ENCODE measurements at regions not wholly inside any gene's neighbourhood (a gene's known extent, or its start where the extent isn't known, plus 50 kb on each side); places are given as distances from the start of the nearest gene placed in this dataset.

DNA sequence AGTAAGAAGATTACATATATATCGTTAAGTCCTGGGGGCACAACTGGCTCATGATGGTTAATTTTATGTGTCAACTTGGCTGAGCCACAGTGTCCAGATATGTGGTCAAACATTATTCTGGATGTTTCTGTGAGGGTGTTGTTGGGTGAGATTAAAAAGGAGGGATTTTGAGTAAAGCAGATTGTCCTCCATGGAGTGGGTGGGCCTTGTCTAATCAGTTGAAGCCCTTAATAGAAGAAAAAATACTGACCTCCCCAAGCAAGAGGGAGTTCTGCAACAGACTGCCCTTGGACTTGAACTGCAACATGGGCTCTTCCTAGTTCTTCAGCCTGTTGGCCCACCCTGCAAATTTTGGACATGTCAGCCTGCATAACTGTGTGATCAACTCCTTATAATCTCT, 311.6 kb downstream of the RPS6KC1 start:
- Histone ChIP-seq H3K4me3 (ENCODE audit: insufficient read length, low read depth) (no peak overlapping the region), H3K27me3 (ENCODE audit: insufficient read depth, insufficient read length) (no peaks in the 10 kb centered on the region), H3K9me3 (ENCODE audit: insufficient read depth, low read length) (peaks cover 21% of the 10 kb centered on the region; the same call in 1 of the 2 replicates), H3K36me3 (ENCODE audit: insufficient read depth, insufficient read length, low read length) (no peaks in the 10 kb centered on the region), H3K4me1 (ENCODE audit: insufficient read depth, insufficient read length) (no peaks in the 10 kb centered on the region), H3K9ac (ENCODE audit: insufficient read length, low read depth) (no peak overlapping the region)
- no peak for DNase-seq (ENCODE audit: low read depth, low spot score)
- no peak for TF ChIP-seq SUZ12 (IDR thresholded peaks at IDR 0.05; ENCODE audit: extremely low read depth, insufficient read depth, insufficient read length)
- TF ChIP-seq ZNF274 (IDR thresholded peaks at IDR 0.05; ENCODE audit: low read depth, low read length): no peak
- TF ChIP-seq YY1 (IDR thresholded peaks at IDR 0.05; ENCODE audit: insufficient read depth, insufficient read length): no peak

DNA sequence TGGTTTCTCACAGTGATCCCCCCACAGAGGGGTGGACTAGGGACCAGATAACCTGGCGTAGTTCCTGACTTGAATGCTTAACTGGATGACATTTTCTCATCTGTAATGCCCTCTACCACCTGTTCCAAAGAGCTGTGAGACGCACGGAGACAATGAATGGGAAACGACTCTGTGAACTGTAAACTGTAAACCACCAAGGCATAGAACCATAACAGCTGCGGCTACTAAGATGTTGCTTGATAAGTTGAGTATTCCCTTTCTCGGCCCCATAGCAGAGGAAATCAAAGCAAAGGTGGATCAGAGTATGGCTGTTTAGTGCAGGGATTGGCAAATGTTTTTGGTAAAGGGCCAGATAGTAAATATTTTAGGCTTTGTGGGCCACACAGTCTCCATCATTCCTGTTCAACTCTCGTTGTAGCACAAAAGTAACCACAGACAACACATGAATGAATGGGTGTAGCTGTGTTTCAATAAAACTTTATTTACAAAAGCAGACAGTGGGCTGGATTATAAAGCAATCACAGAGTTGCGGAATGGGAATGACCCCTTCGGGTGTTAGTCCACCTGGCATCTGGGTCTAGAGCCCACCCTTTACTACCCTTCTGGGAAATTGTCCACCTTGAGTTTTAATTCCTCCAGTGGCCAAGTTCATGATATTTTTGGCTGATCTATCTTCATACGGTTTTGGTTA, 315.2 kb downstream of the RPS6KC1 start:
- H3K4me1 ChIP-seq (ENCODE audit: insufficient read depth, insufficient read length): no peaks in the 10 kb centered on the region
- peaks cover 18% of the 10 kb centered on the region; the same call in 1 of the 2 replicates for H3K9me3 ChIP-seq (ENCODE audit: insufficient read depth, low read length)
- no peak overlapping the region for H3K9ac ChIP-seq (ENCODE audit: insufficient read length, low read depth)
- H3K4me3 ChIP-seq (ENCODE audit: insufficient read length, low read depth): no peak overlapping the region
- H3K36me3 ChIP-seq (ENCODE audit: insufficient read depth, insufficient read length, low read length): no peaks in the 10 kb centered on the region
- no peak for DNase-seq (ENCODE audit: low read depth, low spot score)
- TF ChIP-seq YY1 (IDR thresholded peaks at IDR 0.05; ENCODE audit: insufficient read depth, insufficient read length) (no peak), ZNF274 (IDR thresholded peaks at IDR 0.05; ENCODE audit: low read depth, low read length) (no peak), SUZ12 (IDR thresholded peaks at IDR 0.05; ENCODE audit: extremely low read depth, insufficient read depth, insufficient read length) (no peak)
- H3K27me3 ChIP-seq (ENCODE audit: insufficient read depth, insufficient read length): no peaks in the 10 kb centered on the region

GRCh38 chr1:213369465-213369864, 318.4 kb downstream of the RPS6KC1 start:
- Histone ChIP-seq H3K9ac (ENCODE audit: insufficient read length, low read depth) (no peak overlapping the region), H3K4me1 (ENCODE audit: insufficient read depth, insufficient read length) (no peaks in the 10 kb centered on the region), H3K27me3 (ENCODE audit: insufficient read depth, insufficient read length) (no peaks in the 10 kb centered on the region), H3K4me3 (ENCODE audit: insufficient read length, low read depth) (no peak overlapping the region), H3K9me3 (ENCODE audit: insufficient read depth, low read length) (no peaks in the 10 kb centered on the region), H3K36me3 (ENCODE audit: insufficient read depth, insufficient read length, low read length) (no peaks in the 10 kb centered on the region)
- no peak for TF ChIP-seq ZNF274 (IDR thresholded peaks at IDR 0.05; ENCODE audit: low read depth, low read length)
- no peak for TF ChIP-seq YY1 (IDR thresholded peaks at IDR 0.05; ENCODE audit: insufficient read depth, insufficient read length)
- TF ChIP-seq SUZ12 (IDR thresholded peaks at IDR 0.05; ENCODE audit: extremely low read depth, insufficient read depth, insufficient read length): no peak
- no peak for DNase-seq (ENCODE audit: low read depth, low spot score)

GRCh38 chr1:213370523-213370922, 319.5 kb downstream of the RPS6KC1 start:
- H3K4me3 ChIP-seq (ENCODE audit: insufficient read length, low read depth): no peak overlapping the region
- no peaks in the 10 kb centered on the region for H3K9me3 ChIP-seq (ENCODE audit: insufficient read depth, low read length)
- no peak for DNase-seq (ENCODE audit: low read depth, low spot score)
- H3K36me3 ChIP-seq (ENCODE audit: insufficient read depth, insufficient read length, low read length): no peaks in the 10 kb centered on the region
- TF ChIP-seq YY1 (IDR thresholded peaks at IDR 0.05; ENCODE audit: insufficient read depth, insufficient read length) (no peak), ZNF274 (IDR thresholded peaks at IDR 0.05; ENCODE audit: low read depth, low read length) (no peak), SUZ12 (IDR thresholded peaks at IDR 0.05; ENCODE audit: extremely low read depth, insufficient read depth, insufficient read length) (no peak)
- H3K9ac ChIP-seq (ENCODE audit: insufficient read length, low read depth): no peak overlapping the region
- H3K27me3 ChIP-seq (ENCODE audit: insufficient read depth, insufficient read length): no peaks in the 10 kb centered on the region
- H3K4me1 ChIP-seq (ENCODE audit: insufficient read depth, insufficient read length): no peaks in the 10 kb centered on the region

DNA sequence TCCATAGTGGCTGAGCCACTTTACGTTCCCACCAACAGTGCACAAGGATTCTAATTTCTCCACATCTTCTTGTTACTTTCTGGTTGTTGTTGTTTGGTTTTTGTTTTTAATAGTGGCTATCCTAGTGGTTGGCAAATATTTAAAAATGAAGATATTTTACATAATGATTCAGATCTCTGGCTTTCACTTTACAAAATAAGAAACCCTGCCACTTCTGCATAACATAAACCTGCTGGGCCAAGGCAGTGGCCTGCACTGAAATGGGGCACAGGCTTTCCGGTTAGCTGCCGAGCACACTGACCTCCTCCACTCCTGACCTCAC, 320.4 kb downstream of the RPS6KC1 start:
- H3K4me1 ChIP-seq (ENCODE audit: insufficient read depth, insufficient read length): no peaks in the 10 kb centered on the region
- H3K9me3 ChIP-seq (ENCODE audit: insufficient read depth, low read length): no peaks in the 10 kb centered on the region
- H3K9ac ChIP-seq (ENCODE audit: insufficient read length, low read depth): no peak overlapping the region
- no peak for DNase-seq (ENCODE audit: low read depth, low spot score)
- H3K36me3 ChIP-seq (ENCODE audit: insufficient read depth, insufficient read length, low read length): no peaks in the 10 kb centered on the region
- H3K4me3 ChIP-seq (ENCODE audit: insufficient read length, low read depth): no peak overlapping the region
- TF ChIP-seq ZNF274 (IDR thresholded peaks at IDR 0.05; ENCODE audit: low read depth, low read length): no peak
- H3K27me3 ChIP-seq (ENCODE audit: insufficient read depth, insufficient read length): no peaks in the 10 kb centered on the region

DNA sequence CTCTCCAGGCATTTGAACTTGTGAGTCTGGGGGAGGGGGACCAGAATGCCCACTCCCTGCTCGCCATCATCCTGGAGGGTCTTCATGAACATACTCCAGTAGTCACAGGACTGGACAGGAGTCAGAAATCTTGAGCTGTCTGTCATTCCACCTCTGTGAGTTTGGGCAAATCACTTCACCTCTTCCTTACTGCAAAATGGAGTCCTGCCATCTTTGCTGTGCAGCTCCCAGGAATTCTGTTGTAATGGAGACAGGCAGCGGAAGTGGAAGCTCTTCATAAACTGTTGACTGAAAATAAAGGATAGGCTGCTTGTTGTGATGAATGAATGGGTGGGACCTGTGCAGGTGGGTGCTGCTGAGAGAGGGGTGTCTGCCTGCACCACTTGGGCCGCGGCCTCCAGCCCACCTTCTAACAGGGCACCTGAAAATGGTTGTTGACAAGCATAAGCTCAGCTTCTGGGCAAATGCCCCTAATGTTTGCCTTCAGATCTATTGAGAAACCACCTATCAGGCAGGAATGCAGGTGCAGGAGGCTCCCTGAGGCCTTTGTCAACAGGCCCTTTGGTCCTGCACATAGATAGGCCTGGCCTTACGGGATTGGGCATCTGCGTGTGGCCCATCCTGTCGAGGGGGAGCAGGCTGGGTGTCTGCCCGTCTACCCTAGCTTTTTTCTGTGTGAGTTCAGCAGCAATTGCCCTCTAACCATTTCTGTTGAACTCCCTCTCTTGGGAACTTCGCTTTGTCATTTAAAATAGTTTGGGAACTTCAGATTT, 321.0 kb downstream of the RPS6KC1 start:
- no peak for TF ChIP-seq SUZ12 (IDR thresholded peaks at IDR 0.05; ENCODE audit: extremely low read depth, insufficient read depth, insufficient read length)
- no peak for TF ChIP-seq YY1 (IDR thresholded peaks at IDR 0.05; ENCODE audit: insufficient read depth, insufficient read length)
- no peak for TF ChIP-seq ZNF274 (IDR thresholded peaks at IDR 0.05; ENCODE audit: low read depth, low read length)
- H3K4me3 ChIP-seq (ENCODE audit: insufficient read length, low read depth): no peak overlapping the region
- no peak overlapping the region for H3K9ac ChIP-seq (ENCODE audit: insufficient read length, low read depth)
- no peaks in the 10 kb centered on the region for H3K27me3 ChIP-seq (ENCODE audit: insufficient read depth, insufficient read length)
- no peaks in the 10 kb centered on the region for H3K9me3 ChIP-seq (ENCODE audit: insufficient read depth, low read length)
- no peaks in the 10 kb centered on the region for H3K36me3 ChIP-seq (ENCODE audit: insufficient read depth, insufficient read length, low read length)
- no peak for DNase-seq (ENCODE audit: low read depth, low spot score)
- peaks cover 3% of the 10 kb centered on the region for H3K4me1 ChIP-seq (ENCODE audit: insufficient read depth, insufficient read length)

DNA sequence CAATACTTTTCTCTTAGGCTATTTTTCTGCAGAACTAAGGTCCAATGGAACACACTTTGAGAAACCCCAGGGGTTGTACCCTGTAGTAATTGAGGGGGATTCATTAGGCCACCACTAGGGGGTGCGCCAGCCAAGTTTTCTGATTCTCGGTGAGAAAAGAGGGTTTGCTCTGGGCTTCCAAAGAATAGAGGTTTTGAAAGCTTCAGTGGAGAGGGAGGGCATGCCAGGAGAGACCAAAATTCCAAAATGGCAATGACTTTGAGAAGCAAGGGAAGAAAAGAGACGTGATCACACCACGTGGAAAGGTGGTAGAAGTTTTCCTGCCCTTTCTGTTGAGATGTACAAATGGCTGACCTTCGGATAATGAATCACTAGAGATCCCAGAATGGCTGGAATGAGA, 323.3 kb downstream of the RPS6KC1 start:
- H3K4me1 ChIP-seq (ENCODE audit: insufficient read depth, insufficient read length): peaks cover 5% of the 10 kb centered on the region
- no peak overlapping the region for H3K4me3 ChIP-seq (ENCODE audit: insufficient read length, low read depth)
- no peaks in the 10 kb centered on the region for H3K9me3 ChIP-seq (ENCODE audit: insufficient read depth, low read length)
- no peaks in the 10 kb centered on the region for H3K27me3 ChIP-seq (ENCODE audit: insufficient read depth, insufficient read length)
- peak; percentile 86 for DNase-seq (ENCODE audit: low read depth, low spot score)
- H3K36me3 ChIP-seq (ENCODE audit: insufficient read depth, insufficient read length, low read length): no peaks in the 10 kb centered on the region
- H3K9ac ChIP-seq (ENCODE audit: insufficient read length, low read depth): no peak overlapping the region
- TF ChIP-seq SUZ12 (IDR thresholded peaks at IDR 0.05; ENCODE audit: extremely low read depth, insufficient read depth, insufficient read length): no peak
- TF ChIP-seq ZNF274 (IDR thresholded peaks at IDR 0.05; ENCODE audit: low read depth, low read length): no peak
- TF ChIP-seq YY1 (IDR thresholded peaks at IDR 0.05; ENCODE audit: insufficient read depth, insufficient read length): no peak
